AG10803 (cell line): ENCODE measurements at regions not wholly inside any gene's neighbourhood (a gene's known extent, or its start where the extent isn't known, plus 50 kb on each side); places are given as distances from the start of the nearest gene placed in this dataset.

Experiments
- DNase-seq: peaks from one replicate; pipeline ENCODE4 v3.0.0; 2010; ENCODE audit warnings: low read depth
- H3K4me3 ChIP-seq: 2 replicates; pipeline ENCODE4 v1.5.1; 2011; ENCODE audit warnings: mild to moderate bottlenecking, low read length, control low read depth
- TF ChIP-seq, protein P1 (sequence below): conservative IDR thresholded peaks from 2 replicates; pipeline ENCODE4 v1.5.1; 2011; ENCODE audit warnings: mild to moderate bottlenecking, low read length, control low read depth, inconsistent platforms

DNA sequence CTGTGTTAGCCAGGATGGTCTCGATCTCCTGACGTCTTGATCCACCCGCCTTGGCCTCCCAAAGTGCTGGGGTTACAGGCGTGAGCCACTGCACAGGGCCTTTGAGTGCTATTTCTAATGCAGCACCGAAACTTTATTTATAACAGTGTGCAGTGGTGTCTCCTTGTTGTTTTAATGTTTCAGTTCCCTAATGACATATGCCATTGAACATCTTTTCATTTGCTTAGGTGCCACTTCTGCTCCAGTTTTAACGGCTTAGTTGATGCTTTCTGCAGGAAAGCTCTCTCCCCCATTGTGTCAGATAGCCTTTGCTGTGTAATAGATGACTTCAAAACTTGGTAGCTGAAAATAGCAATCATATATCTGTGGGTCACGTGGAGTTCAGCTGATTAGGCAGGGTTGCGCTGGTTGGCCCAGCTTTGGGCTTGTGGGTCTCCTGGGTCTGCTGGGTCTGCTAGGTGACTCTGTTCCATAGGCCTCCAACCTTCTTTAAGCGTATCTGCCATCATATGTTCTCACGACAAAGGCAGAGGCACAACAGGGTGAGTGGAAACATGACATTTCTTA is 76.4 kb upstream of the SHISA3 start:
- no peak overlapping the region for H3K4me3 ChIP-seq
- TF ChIP-seq, protein P1, sequence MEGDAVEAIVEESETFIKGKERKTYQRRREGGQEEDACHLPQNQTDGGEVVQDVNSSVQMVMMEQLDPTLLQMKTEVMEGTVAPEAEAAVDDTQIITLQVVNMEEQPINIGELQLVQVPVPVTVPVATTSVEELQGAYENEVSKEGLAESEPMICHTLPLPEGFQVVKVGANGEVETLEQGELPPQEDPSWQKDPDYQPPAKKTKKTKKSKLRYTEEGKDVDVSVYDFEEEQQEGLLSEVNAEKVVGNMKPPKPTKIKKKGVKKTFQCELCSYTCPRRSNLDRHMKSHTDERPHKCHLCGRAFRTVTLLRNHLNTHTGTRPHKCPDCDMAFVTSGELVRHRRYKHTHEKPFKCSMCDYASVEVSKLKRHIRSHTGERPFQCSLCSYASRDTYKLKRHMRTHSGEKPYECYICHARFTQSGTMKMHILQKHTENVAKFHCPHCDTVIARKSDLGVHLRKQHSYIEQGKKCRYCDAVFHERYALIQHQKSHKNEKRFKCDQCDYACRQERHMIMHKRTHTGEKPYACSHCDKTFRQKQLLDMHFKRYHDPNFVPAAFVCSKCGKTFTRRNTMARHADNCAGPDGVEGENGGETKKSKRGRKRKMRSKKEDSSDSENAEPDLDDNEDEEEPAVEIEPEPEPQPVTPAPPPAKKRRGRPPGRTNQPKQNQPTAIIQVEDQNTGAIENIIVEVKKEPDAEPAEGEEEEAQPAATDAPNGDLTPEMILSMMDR = no peak
- DNase-seq = no peak

- H3K4me3 ChIP-seq = no peak overlapping the region
- TF ChIP-seq, protein P1 = no peak
- DNase-seq = no peak
Measured at GRCh38 chr4:42326040-42326439, 71.2 kb upstream of the SHISA3 start.

DNA sequence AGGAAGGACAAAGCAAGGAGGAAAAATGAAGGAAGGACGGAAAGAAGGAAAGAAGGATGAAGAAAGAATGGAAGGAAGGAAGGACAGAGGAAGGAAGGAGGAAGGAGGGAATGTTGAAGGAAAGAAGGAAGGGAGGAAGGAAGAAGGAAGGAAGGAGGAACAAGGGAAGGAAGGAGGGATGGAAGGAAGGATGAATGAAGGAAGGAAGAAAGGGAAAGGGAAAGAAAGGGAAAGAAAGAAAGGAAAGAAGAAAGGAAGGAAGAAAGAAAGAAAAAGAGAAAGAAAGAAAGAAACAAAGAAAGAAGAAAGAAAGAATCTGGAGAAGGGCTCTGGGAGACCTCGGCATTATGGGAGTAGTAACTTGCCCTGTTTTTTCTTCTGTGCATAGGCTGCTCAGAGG is 70.8 kb upstream of the SHISA3 start:
- no peak overlapping the region for H3K4me3 ChIP-seq
- TF ChIP-seq, protein P1 = no peak
- DNase-seq = no peak

- TF ChIP-seq, protein P1 = no peak
- DNase-seq = no peak
- H3K4me3 ChIP-seq = no peak overlapping the region
Measured at GRCh38 chr4:42327323-42327722, 70.0 kb upstream of the SHISA3 start.

DNA sequence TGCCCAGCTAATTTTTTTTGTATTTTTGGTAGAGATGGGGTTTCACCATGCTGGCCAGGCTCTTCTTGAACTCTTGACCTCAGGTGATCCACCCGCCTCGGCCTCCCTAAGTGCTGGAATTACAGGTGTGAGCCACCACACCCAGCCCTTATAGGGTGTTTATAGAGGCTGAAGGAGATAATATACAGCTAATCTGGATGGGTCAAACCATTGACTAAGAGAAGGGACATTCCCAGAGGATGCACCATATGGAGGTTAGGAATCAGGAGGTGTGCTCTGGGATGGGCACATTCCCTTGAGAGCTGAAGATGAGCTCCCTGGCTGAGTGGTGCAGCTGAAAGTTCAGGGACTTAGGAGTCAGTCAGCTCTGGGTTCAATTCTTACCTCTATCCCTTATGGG is 68.3 kb upstream of the SHISA3 start:
- DNase-seq = no peak
- H3K4me3 ChIP-seq = no peak overlapping the region
- TF ChIP-seq, protein P1 = no peak

GRCh38 chr4:42329421-42329820 is 67.9 kb upstream of the SHISA3 start:
- TF ChIP-seq, protein P1 = no peak

GRCh38 chr4:42330002-42330592 is 67.2 kb upstream of the SHISA3 start:
- H3K4me3 ChIP-seq = no peak overlapping the region
- no peak for DNase-seq
- TF ChIP-seq, protein P1 = no peak

More at GRCh38 chr4:42329421-42329820, 67.9 kb upstream of the SHISA3 start:
- no peak for DNase-seq
- no peak overlapping the region for H3K4me3 ChIP-seq
